PFSK-1 (cell line): ENCODE measurements at regions not wholly inside any gene's neighbourhood (a gene's known extent, or its start where the extent isn't known, plus 50 kb on each side); places are given as distances from the start of the nearest gene placed in this dataset.

Experiments
- FOXP2 ChIP-seq: optimal IDR thresholded peaks from 2 replicates; pipeline ENCODE3; 2011; ENCODE audit warnings: borderline replicate concordance, control low read depth, inconsistent platforms; ENCODE audit not compliant: insufficient read depth; ENCODE audit errors: extremely low read length, extremely low read depth
- POLR2AphosphoS5 ChIP-seq: IDR thresholded peaks from 2 replicates; pipeline ENCODE4 v1.6.1; 2012; ENCODE audit warnings: low read depth, mild to moderate bottlenecking, control low read depth, low read length, moderate library complexity
- SIN3A ChIP-seq: IDR thresholded peaks from 2 replicates; pipeline ENCODE4 v1.6.1; 2012; ENCODE audit warnings: mild to moderate bottlenecking, low read length, moderate library complexity, borderline replicate concordance; ENCODE audit not compliant: insufficient read depth
- TAF1 ChIP-seq: IDR thresholded peaks from 2 replicates; pipeline ENCODE4 v1.6.1; 2012; ENCODE audit warnings: low read length, control low read depth, borderline replicate concordance; ENCODE audit not compliant: insufficient read depth
- TF ChIP-seq, protein P1 (sequence below), 2 experiments: IDR thresholded peaks; 2 replicates each; pipeline versions ENCODE4 v1.6.1 to v1.8.0; 2011 to 2012; ENCODE audit warnings: low read depth in 2 of 2, low read length in 2 of 2, control low read depth in 1 of 2, inconsistent platforms in 1 of 2, mild to moderate bottlenecking in 1 of 2, moderate library complexity in 1 of 2; ENCODE audit not compliant: insufficient read depth in 1 of 2

DNA sequence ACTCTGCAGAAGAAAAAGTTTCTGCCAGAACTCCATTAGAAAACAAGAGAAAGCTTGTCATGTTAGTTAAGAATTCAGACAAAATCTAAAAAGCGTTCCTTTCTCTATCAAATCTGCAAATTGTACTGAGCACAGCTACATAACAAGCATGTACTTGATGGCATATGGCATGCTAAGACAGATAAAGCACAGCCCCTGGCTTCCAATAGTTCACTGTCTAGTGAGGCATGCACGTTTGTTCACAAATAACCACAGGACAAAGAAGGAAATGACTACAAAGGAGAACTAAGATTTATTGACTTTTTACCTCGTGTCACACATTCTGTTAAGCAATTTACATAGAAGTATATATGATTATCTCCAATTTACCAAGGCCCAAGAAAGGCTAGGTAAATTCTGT lies 518.2 kb upstream of the TLE4 start:
- TF ChIP-seq, protein P1, sequence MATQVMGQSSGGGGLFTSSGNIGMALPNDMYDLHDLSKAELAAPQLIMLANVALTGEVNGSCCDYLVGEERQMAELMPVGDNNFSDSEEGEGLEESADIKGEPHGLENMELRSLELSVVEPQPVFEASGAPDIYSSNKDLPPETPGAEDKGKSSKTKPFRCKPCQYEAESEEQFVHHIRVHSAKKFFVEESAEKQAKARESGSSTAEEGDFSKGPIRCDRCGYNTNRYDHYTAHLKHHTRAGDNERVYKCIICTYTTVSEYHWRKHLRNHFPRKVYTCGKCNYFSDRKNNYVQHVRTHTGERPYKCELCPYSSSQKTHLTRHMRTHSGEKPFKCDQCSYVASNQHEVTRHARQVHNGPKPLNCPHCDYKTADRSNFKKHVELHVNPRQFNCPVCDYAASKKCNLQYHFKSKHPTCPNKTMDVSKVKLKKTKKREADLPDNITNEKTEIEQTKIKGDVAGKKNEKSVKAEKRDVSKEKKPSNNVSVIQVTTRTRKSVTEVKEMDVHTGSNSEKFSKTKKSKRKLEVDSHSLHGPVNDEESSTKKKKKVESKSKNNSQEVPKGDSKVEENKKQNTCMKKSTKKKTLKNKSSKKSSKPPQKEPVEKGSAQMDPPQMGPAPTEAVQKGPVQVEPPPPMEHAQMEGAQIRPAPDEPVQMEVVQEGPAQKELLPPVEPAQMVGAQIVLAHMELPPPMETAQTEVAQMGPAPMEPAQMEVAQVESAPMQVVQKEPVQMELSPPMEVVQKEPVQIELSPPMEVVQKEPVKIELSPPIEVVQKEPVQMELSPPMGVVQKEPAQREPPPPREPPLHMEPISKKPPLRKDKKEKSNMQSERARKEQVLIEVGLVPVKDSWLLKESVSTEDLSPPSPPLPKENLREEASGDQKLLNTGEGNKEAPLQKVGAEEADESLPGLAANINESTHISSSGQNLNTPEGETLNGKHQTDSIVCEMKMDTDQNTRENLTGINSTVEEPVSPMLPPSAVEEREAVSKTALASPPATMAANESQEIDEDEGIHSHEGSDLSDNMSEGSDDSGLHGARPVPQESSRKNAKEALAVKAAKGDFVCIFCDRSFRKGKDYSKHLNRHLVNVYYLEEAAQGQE (IDR thresholded peaks at IDR 0.05; ENCODE audit: insufficient read depth in 1 of 2, low read depth in 2 of 2, low read length in 2 of 2): no peak
- TF ChIP-seq FOXP2: no peak
- TF ChIP-seq TAF1: no peak
- no peak for TF ChIP-seq SIN3A
- TF ChIP-seq POLR2AphosphoS5: no peak

DNA sequence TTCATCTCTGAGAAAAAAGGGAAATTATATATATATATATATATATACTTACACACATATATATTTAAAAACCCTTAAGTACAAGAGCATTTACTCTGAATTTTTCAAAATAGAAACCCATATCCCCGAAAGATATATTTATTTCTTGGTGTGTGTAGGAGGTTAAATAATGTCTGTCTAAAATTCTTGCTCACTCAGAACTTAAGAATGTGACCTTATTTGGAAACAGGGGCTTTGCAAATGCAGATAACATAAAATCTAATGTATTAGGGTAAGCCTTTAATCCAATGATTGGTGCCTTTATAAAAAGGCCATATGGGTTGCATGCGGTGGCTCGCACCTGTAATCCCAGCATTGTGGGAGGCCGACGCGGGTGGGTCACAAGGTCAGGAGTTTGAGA lies 517.3 kb upstream of the TLE4 start:
- TF ChIP-seq, protein P1 (IDR thresholded peaks at IDR 0.05; ENCODE audit: insufficient read depth in 1 of 2, low read depth in 2 of 2, low read length in 2 of 2): no peak
- TF ChIP-seq TAF1 (no peak), POLR2AphosphoS5 (no peak), SIN3A (no peak), FOXP2 (no peak)

DNA sequence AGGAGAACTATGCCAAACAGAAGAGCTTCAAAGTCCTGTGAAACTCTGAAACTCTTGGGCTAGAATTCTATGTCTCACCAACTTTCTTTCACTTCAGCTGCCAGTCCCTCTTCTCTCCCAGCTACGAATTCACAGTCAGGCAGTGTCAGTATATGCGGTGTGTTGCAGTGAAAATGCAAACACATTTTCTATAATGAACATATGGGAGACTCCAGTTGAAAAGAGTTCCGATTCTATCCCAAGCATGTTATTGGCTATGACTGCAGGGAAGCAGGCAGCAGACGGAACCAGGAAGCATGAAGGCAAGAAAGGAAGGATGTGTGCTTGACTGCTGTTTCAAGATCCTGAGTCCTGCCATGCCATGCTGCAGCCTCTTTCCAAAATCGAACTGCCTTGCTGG lies 515.7 kb upstream of the TLE4 start:
- TF ChIP-seq TAF1: no peak
- no peak for TF ChIP-seq SIN3A
- TF ChIP-seq FOXP2: no peak
- TF ChIP-seq POLR2AphosphoS5: no peak
- TF ChIP-seq, protein P1 (IDR thresholded peaks at IDR 0.05; ENCODE audit: insufficient read depth in 1 of 2, low read depth in 2 of 2, low read length in 2 of 2): no peak

DNA sequence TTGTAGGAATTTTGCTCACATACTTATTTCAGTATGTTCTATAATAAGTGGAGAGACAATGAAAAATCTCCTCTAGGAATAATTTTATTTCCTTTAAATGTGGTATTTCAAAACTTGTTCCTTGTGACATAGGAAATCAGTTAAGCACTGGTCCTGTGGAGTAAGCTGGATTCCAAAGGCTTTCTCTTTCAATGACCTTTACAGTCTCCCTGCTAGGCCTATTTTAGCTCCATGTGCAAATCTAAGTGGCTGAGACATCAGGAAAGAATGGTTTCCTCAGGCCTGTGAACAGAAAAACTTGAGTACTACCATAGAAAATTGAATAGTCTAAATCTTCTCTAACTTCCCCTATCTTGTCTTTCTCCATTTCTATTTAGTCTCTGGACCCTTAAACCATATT lies 514.2 kb upstream of the TLE4 start:
- TF ChIP-seq, protein P1 (IDR thresholded peaks at IDR 0.05; ENCODE audit: insufficient read depth in 1 of 2, low read depth in 2 of 2, low read length in 2 of 2): no peak
- TF ChIP-seq FOXP2: no peak
- no peak for TF ChIP-seq POLR2AphosphoS5
- TF ChIP-seq SIN3A: no peak

DNA sequence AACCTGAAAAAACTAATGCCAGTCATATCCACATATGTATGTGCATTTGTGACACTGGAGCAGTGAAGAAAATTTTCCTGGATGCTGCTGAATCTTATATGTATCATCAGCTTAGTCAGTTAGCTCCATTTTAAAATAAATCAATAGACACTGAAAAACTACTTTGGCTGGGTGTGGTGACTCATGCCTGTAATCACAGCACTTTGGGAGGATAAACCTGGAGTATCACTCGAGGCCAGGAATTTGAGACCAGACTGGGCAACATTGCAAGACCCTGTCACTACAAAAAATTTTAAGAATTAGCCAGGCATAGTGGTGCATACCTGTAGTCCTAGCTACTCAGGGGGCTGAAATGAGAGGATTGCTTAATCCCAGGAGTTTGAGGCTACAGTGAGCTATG lies 511.0 kb upstream of the TLE4 start:
- TF ChIP-seq TAF1 (no peak), POLR2AphosphoS5 (no peak), SIN3A (no peak), FOXP2 (no peak)
- TF ChIP-seq, protein P1 (IDR thresholded peaks at IDR 0.05; ENCODE audit: insufficient read depth in 1 of 2, low read depth in 2 of 2, low read length in 2 of 2): no peak
